SK-N-MC (cell line): ENCODE measurements at regions not wholly inside any gene's neighbourhood (a gene's known extent, or its start where the extent isn't known, plus 50 kb on each side); places are given as distances from the start of the nearest gene placed in this dataset.

Source experiments
- EZH2 ChIP-seq: fragments of 200-600 bp; sonication (generic); IDR thresholded peaks from one replicate; pipeline ENCODE4 v1.6.1; 2017; ENCODE audit warnings: antibody characterized with exemption
- FOXP2 ChIP-seq: optimal IDR thresholded peaks from 2 replicates; pipeline ENCODE3; 2011; ENCODE audit warnings: mild to moderate bottlenecking, moderate library complexity; ENCODE audit not compliant: insufficient read depth; ENCODE audit errors: extremely low read length, control extremely low read depth
- POLR2AphosphoS5 ChIP-seq: IDR thresholded peaks from 2 replicates; pipeline ENCODE4 v1.6.1; 2012; ENCODE audit warnings: mild to moderate bottlenecking, low read depth, low read length, borderline replicate concordance

GRCh38 chr10:91162050-91162494, 58.4 kb upstream of the PCGF5 start:
- TF ChIP-seq POLR2AphosphoS5 (no peak), EZH2 (no peak), FOXP2 (no peak)
